ENCODE measurements at regions not wholly inside any gene's neighbourhood (a gene's known extent, or its start where the extent isn't known, plus 50 kb on each side); places are given as distances from the start of the nearest gene placed in this dataset.

DNA sequence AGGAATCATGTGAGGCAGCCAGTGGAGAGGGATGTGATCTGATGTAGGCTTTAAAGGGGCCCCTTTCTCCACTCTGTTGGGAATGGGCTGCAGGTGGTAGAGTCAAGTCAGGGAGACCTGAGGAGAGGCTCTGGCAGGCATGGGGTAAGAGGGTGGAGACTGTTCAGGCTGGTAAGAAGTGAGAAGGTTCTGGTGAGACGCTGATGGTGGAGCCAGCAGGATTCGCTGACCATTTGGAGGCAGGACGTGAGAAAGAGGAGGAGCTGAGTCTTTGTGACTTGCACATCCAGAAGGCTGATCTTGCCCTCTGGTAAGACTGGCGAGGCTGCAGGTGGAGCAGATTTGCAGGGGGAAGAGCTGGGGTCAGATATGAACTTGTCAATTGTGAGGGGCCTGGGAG, 248.0 kb downstream of the NSG2 start:
- Histone ChIP-seq H3K4me3 (no peak overlapping the region), H3K36me3 (no peaks in the 10 kb centered on the region), H3K27ac (no peak overlapping the region), H3K27me3 (no peaks in the 10 kb centered on the region), H3K4me1 (no peaks in the 10 kb centered on the region), H3K9me3 (no peaks in the 10 kb centered on the region)
- WGBS, result 51% methylated on average over 4 of the region's 4 CpGs
- TF ChIP-seq, protein P1, sequence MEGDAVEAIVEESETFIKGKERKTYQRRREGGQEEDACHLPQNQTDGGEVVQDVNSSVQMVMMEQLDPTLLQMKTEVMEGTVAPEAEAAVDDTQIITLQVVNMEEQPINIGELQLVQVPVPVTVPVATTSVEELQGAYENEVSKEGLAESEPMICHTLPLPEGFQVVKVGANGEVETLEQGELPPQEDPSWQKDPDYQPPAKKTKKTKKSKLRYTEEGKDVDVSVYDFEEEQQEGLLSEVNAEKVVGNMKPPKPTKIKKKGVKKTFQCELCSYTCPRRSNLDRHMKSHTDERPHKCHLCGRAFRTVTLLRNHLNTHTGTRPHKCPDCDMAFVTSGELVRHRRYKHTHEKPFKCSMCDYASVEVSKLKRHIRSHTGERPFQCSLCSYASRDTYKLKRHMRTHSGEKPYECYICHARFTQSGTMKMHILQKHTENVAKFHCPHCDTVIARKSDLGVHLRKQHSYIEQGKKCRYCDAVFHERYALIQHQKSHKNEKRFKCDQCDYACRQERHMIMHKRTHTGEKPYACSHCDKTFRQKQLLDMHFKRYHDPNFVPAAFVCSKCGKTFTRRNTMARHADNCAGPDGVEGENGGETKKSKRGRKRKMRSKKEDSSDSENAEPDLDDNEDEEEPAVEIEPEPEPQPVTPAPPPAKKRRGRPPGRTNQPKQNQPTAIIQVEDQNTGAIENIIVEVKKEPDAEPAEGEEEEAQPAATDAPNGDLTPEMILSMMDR (IDR thresholded peaks at IDR 0.05), result no peak
- TF ChIP-seq POLR2AphosphoS5 (IDR thresholded peaks at IDR 0.05), result no peak
- TF ChIP-seq EP300 (IDR thresholded peaks at IDR 0.05), result no peak
- TF ChIP-seq POLR2A (IDR thresholded peaks at IDR 0.05), result no peak
- no peak for DNase-seq (ENCODE audit: low spot score in 2 of 2)

DNA sequence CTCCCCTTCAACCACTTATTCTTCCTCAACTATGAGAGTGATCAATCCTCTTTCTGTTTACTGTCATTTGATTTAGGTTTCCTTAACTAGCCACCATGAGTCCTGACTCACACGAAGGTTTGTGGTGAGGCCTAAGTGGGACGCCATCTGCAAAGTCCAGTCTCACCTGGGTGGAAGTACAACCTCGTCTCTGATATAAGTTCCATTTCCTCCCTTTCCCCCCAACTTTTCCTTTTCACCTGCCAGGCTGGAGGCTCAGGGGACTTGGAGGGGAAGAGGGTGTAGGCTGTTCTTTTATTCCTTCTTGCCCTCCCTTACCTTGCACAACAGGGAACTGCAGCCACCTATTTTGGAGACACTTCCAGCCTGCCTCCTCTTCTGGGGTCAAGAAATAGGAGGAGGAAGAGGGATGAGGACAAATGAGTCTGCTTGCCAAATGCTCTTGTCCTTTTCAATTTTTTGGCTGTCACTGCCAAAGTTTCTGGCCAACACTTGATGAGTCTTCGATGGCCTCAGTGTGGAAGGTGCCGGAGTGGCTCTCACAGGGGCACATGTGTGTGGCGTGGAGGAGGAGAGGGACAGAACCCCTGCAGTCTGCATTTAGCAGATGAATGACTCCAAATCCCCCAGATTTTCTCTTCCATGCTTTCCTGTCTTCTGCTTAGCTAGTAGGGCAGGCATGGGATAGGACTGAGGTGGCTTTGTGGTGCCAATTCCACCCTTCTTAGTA, 249.6 kb downstream of the NSG2 start:
- Histone ChIP-seq H3K4me3 (no peak overlapping the region), H3K4me1 (no peaks in the 10 kb centered on the region), H3K27ac (no peak overlapping the region), H3K27me3 (no peaks in the 10 kb centered on the region), H3K9me3 (no peaks in the 10 kb centered on the region), H3K36me3 (no peaks in the 10 kb centered on the region)
- WGBS, result 62% methylated on average over 6 of the region's 6 CpGs
- no peak for DNase-seq (ENCODE audit: low spot score in 2 of 2)
- TF ChIP-seq POLR2AphosphoS5 (IDR thresholded peaks at IDR 0.05) (no peak), POLR2A (IDR thresholded peaks at IDR 0.05) (no peak), EP300 (IDR thresholded peaks at IDR 0.05) (no peak)
- TF ChIP-seq, protein P1 (IDR thresholded peaks at IDR 0.05), result no peak

DNA sequence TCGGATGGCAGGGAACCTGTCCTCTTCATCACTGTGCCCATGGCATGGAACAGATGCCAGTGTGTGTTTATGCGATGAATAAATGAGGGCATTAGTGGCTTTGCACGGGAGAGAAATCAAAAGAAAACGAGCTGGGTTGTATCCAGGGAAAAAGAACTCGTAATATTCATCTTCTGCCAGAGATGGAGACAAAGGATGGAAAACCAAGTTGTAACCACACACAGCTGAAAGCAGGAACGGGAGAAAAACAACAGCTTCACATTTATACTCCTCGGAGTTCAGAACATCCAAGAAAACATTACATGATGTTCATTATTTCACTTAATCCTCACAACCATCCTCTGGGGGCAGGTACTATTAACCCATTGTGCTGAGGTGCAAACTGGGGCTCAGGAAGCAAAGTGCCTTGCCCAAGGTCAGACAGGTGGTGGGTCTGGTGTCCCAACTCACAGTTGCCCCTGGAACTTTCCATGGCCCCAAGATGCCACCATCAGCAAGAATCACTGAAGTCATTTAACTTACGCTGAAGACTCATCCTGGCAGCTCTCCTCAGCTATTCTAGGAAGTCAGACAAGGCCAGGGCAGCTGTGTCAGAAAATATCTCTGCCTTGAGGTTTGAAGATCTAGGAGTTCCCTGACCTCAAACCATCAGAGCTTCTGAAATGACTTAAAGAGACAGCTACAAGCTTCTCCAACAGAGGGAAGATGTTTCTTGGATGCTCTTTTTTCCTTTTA, 250.4 kb downstream of the NSG2 start:
- TF ChIP-seq, protein P1 (IDR thresholded peaks at IDR 0.05), result no peak
- no peak for TF ChIP-seq POLR2AphosphoS5 (IDR thresholded peaks at IDR 0.05)
- no peak for TF ChIP-seq POLR2A (IDR thresholded peaks at IDR 0.05)
- no peak for TF ChIP-seq EP300 (IDR thresholded peaks at IDR 0.05)
- H3K4me1 ChIP-seq, result no peaks in the 10 kb centered on the region
- WGBS, result 56% methylated on average over 8 of the region's 8 CpGs
- no peaks in the 10 kb centered on the region for H3K9me3 ChIP-seq
- H3K27ac ChIP-seq, result no peak overlapping the region
- no peaks in the 10 kb centered on the region for H3K27me3 ChIP-seq
- no peaks in the 10 kb centered on the region for H3K36me3 ChIP-seq
- no peak for DNase-seq (ENCODE audit: low spot score in 2 of 2)
- H3K4me3 ChIP-seq, result no peak overlapping the region

DNA sequence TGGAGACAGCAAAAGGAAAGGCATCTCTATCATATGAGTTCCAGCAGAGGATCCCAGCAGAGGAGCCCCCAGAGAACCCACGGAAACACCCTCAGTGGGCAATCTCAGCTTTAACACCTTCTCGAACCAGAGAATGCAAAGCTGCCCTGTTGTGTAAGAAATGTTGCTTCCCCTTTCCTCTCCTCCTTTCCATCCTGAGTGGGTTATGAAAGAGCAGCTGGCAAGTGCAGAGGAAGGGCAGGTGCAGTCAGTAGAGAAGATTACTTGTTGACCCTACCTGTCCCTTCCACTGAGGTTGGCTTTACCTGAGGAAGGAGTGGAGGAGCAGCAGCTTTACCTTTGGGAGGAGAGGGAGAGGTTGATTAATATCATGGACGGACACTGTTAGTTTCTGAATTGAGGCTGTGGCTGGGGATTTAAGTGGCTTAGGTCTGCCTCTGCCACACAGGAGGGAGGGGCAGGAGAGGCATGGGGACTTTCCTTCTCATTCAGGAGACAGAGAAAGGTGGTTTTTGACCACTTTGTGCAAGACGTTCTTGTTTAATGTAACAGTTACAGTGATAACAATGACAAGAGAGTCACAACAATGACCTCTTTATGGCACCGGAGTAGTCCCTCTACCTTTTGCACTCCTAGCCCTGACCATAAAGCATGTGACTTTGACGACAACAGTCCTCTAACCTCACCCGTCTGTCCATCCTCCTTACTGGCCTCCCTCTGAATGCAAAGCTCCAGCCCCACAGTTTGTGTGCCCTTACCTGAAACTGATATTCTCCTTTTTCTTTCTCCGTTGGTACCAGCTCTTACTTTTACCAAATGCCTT, 254.8 kb downstream of the NSG2 start:
- 74% methylated on average over 8 of the region's 8 CpGs for WGBS
- Histone ChIP-seq H3K27me3 (peaks cover 8% of the 10 kb centered on the region), H3K36me3 (no peaks in the 10 kb centered on the region), H3K4me3 (no peak overlapping the region), H3K9me3 (no peaks in the 10 kb centered on the region), H3K27ac (no peak overlapping the region), H3K4me1 (no peaks in the 10 kb centered on the region)
- no peak for DNase-seq (ENCODE audit: low spot score in 2 of 2)
- TF ChIP-seq POLR2A (IDR thresholded peaks at IDR 0.05), result no peak
- no peak for TF ChIP-seq EP300 (IDR thresholded peaks at IDR 0.05)
- TF ChIP-seq, protein P1 (IDR thresholded peaks at IDR 0.05), result no peak
- TF ChIP-seq POLR2AphosphoS5 (IDR thresholded peaks at IDR 0.05), result no peak

Data from suprapubic skin (tissue), 4 donors.